Left ventricle myocardium inferior (tissue), 1 donor: ENCODE measurements at regions not wholly inside any gene's neighbourhood (a gene's known extent, or its start where the extent isn't known, plus 50 kb on each side); places are given as distances from the start of the nearest gene placed in this dataset.

Experiments
- DNase-seq: peaks from one replicate; pipeline ENCODE4 v3.0.0-alpha.2; 2020
- H3K27ac ChIP-seq: fragments of 200-600 bp; replicated peaks from 2 replicates; pipeline ENCODE4 v1.8.0; 2021
- H3K27me3 ChIP-seq: fragments of 200-600 bp; 2 replicates; pipeline ENCODE4 v1.8.0; 2021; ENCODE audit warnings: low read depth
- H3K36me3 ChIP-seq: fragments of 200-600 bp; 2 replicates; pipeline ENCODE4 v1.8.0; 2021
- H3K4me1 ChIP-seq: fragments of 200-600 bp; 2 replicates; pipeline ENCODE4 v1.8.0; 2021
- H3K4me3 ChIP-seq: fragments of 200-600 bp; 2 replicates; pipeline ENCODE4 v1.8.0; 2021; ENCODE audit warnings: mild to moderate bottlenecking, moderate library complexity
- H3K9me3 ChIP-seq: fragments of 200-600 bp; replicated peaks from 2 replicates; pipeline ENCODE4 v1.8.0; 2021
- CTCF ChIP-seq: fragments of 200-600 bp; IDR thresholded peaks from 2 replicates; pipeline ENCODE4 v1.8.0; 2021; ENCODE audit warnings: antibody characterized with exemption, mild to moderate bottlenecking, borderline replicate concordance
- intact Hi-C: fragments of 100-400 bp; cut with micrococcal nuclease; formaldehyde crosslinking; loops from one replicate; pipeline ENCODE4 v1.11.0; 2022
- donor health status: DM: no; HTN: yes; CAD: no; lungs with severe emphysema.

DNA sequence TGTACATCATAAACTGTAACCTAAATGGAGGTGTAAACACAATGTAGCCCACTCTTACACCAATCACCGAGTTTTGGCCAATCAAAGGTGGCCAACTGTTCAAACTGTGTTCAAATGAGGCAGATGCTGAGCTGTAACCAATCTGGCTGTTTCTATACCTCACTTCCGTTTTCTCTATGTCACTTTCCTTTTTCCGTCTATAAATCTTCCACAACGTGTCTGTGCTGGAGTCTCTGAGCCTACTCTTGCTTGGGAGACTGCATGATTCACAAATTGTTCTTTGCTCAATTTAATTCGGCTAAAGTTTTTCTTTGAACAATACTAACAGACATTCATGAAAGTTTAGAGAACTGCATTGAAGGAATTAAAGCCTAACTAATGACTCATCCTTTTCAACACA is 547.1 kb upstream of the USP15 start:
- no peak for DNase-seq
- TF ChIP-seq CTCF: no peak
- H3K27me3 ChIP-seq: no peaks in the 10 kb centered on the region
- H3K27ac ChIP-seq: no peak overlapping the region
- H3K4me3 ChIP-seq: no peak overlapping the region
- H3K4me1 ChIP-seq: no peaks in the 10 kb centered on the region
- H3K36me3 ChIP-seq: no peaks in the 10 kb centered on the region
- intact Hi-C loops: no loop called here
- H3K9me3 ChIP-seq: no peaks in the 10 kb centered on the region

DNA sequence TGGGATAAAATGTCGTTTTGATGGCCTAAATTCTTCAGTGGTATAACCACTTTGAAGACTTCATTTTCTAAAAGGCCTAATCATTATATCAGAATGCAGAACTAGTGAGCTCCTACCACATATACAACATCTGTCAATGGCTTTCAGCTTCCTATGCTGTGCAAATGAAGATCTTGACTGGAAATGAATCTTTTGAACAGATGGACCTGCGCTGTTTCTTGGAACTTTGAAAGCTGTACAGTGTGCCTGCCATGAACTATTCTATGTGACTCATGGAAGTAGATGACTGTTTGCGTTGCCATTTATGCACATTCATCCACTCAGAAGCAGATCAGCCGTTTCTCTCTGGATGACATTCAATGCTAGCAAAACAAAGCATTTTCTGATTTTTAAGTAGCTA is 542.2 kb upstream of the USP15 start:
- Histone ChIP-seq H3K4me3 (no peak overlapping the region), H3K27me3 (no peaks in the 10 kb centered on the region), H3K27ac (no peak overlapping the region), H3K36me3 (no peaks in the 10 kb centered on the region), H3K4me1 (no peaks in the 10 kb centered on the region), H3K9me3 (no peaks in the 10 kb centered on the region)
- DNase-seq: no peak
- TF ChIP-seq CTCF: no peak
- intact Hi-C loops: no loop called here

- Histone ChIP-seq H3K4me3 (no peak overlapping the region), H3K9me3 (no peaks in the 10 kb centered on the region), H3K4me1 (no peaks in the 10 kb centered on the region), H3K27ac (no peak overlapping the region), H3K36me3 (no peaks in the 10 kb centered on the region), H3K27me3 (no peaks in the 10 kb centered on the region)
- no peak for DNase-seq
- intact Hi-C loops: no loop called here
- no peak for TF ChIP-seq CTCF
These were observed 520.3 kb upstream of the USP15 start for GRCh38 chr12:61739925-61740324.

DNA sequence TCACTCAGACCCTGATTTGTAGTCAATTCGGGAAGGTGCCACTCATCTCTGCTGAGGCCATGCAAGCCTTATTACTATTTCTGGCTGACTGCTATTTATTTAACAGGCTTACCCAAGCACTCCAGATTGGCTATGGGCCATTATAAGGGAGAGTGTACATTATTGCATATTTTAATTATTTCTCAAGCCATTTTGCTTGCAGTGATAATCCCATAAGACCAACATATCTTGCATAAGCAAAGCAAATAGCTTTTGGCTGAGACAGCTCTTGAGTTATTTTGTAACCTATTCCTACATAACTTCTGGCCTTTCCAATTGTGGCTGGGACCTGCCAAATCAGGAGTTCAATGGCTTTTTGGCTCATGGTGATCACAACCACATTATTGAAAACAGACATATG is 509.6 kb upstream of the USP15 start:
- Histone ChIP-seq H3K4me1 (no peaks in the 10 kb centered on the region), H3K27me3 (no peaks in the 10 kb centered on the region), H3K4me3 (no peak overlapping the region), H3K27ac (no peak overlapping the region), H3K9me3 (peaks cover 1% of the 10 kb centered on the region), H3K36me3 (no peaks in the 10 kb centered on the region)
- intact Hi-C loops: no loop called here
- DNase-seq: no peak
- no peak for TF ChIP-seq CTCF

- Histone ChIP-seq H3K27me3 (no peaks in the 10 kb centered on the region), H3K36me3 (no peaks in the 10 kb centered on the region), H3K4me3 (no peak overlapping the region), H3K9me3 (no peaks in the 10 kb centered on the region), H3K4me1 (no peaks in the 10 kb centered on the region), H3K27ac (no peak overlapping the region)
- DNase-seq: no peak
- intact Hi-C loops: no loop called here
- TF ChIP-seq CTCF: no peak
These were observed 506.0 kb upstream of the USP15 start for GRCh38 chr12:61754214-61754613.

DNA sequence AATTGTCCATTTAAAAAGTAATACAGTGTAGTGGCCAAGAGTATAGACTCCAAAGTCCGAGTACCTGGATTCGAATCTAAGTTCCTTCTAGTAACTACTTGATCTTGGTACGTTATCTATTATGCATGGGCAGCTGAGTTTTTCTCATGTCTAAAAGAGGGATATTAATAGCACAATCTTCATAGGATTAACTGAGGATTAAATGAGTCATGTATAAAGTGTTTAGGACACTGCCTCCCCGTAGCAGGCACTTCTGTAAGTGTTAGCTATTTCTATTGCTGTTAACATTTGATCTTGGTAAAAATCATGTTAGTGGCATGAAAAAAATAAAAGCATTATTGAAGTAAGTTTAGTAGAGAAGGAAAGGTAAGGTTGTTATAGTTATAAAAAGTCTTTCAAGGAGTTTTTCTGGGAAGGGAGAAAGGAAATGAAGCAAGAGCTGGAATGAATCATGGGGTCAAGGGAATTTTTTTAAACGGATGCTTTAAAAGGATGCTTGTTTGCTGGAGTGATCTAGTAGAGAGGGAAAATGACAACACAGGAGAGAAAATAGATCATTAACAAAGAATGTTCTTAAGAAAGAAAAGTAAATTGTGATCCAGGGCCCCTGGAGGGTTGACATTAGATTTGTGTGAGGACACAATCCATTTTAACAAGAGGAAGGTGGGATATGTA is 502.2 kb upstream of the USP15 start:
- no peak for TF ChIP-seq CTCF
- no peak for DNase-seq
- Histone ChIP-seq H3K36me3 (no peaks in the 10 kb centered on the region), H3K4me1 (no peaks in the 10 kb centered on the region), H3K4me3 (no peak overlapping the region), H3K27me3 (no peaks in the 10 kb centered on the region), H3K27ac (no peak overlapping the region), H3K9me3 (no peaks in the 10 kb centered on the region)
- intact Hi-C loops: no loop called here
